ENCODE measurements at regions not wholly inside any gene's neighbourhood (a gene's known extent, or its start where the extent isn't known, plus 50 kb on each side); places are given as distances from the start of the nearest gene placed in this dataset.

DNA sequence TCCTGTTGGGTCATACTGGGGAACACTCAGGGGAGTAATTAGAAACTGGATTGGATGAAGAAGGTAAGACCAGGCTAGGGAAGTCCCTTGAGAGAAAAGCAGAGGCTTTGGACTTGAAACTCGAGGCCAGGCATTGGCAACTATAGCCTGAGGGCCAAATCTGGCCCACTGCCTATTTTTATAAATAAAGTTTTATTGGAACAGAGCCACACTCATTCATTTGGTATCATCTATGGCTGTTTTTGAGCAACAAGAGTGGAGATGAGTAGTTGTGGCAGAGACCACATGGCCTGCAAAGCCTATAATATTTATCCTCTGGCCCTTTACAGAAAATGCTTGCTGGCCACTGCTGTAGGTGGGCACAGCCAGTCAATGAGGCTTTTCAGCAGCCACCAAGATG, 301.4 kb downstream of the UACA start:
- TF ChIP-seq PAX5 (IDR thresholded peaks at IDR 0.05; ENCODE audit: insufficient read depth, low read length, severe bottlenecking) = no peak
- TF ChIP-seq POLR2A (IDR thresholded peaks at IDR 0.05; ENCODE audit: low read depth, low read length) = no peak

Measured in GM12891 (cell line).